Ishikawa (cell line): ENCODE measurements at regions not wholly inside any gene's neighbourhood (a gene's known extent, or its start where the extent isn't known, plus 50 kb on each side); places are given as distances from the start of the nearest gene placed in this dataset.

Source experiments
- EGR1 ChIP-seq: IDR thresholded peaks from 2 replicates; pipeline ENCODE4 v1.6.1; 2012
- FOXM1 ChIP-seq: IDR thresholded peaks from 2 replicates; pipeline ENCODE4 v1.6.1; 2012; ENCODE audit warnings: low read depth, borderline replicate concordance
- RAD21 ChIP-seq: IDR thresholded peaks from 2 replicates; pipeline ENCODE4 v1.6.1; 2012; ENCODE audit warnings: low read depth
- TCF12 ChIP-seq: IDR thresholded peaks from 2 replicates; pipeline ENCODE4 v1.6.1; 2012; ENCODE audit warnings: low read depth
- YY1 ChIP-seq: IDR thresholded peaks from 2 replicates; pipeline ENCODE4 v1.6.1; 2012; ENCODE audit warnings: low read depth
- TF ChIP-seq, protein P1 (sequence below): IDR thresholded peaks from 2 replicates; pipeline ENCODE4 v1.6.1; 2012; ENCODE audit warnings: low read depth, mild to moderate bottlenecking
- TF ChIP-seq, protein P2 (sequence below): IDR thresholded peaks from 2 replicates; pipeline ENCODE4 v1.6.1; 2012

DNA sequence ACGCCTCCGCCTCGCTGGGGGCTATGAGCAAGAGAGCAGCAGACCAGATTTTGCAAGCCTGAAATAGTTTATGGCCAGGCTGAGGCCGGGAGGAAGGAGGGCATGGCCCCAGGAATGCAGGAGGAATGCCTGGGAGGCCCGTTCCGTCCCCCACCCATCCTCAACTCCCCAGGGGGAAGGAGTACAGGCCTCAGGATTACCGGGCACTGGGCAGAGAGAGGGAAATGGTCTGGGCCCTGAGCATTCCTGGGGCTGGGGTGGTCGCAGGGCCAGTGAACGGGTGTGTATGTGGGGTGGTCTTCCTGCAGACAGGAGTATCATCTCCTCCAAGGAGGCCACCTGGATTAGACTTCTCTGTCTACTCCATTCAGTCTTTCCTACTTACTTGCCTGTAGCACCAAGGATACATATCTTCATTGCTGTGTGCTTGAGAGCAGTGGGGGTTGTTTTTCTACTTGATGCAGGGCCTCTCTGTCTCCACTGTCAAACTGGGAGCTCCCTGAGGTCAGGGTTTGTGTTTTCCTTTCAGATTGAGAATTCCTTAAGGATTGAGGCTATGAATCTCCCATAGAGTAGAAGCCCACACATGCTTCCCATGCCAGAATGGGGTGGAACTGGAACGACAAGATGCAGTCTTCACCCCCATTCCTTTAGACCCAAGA lies 81.3 kb downstream of the VEGFA start:
- TF ChIP-seq, protein P1, sequence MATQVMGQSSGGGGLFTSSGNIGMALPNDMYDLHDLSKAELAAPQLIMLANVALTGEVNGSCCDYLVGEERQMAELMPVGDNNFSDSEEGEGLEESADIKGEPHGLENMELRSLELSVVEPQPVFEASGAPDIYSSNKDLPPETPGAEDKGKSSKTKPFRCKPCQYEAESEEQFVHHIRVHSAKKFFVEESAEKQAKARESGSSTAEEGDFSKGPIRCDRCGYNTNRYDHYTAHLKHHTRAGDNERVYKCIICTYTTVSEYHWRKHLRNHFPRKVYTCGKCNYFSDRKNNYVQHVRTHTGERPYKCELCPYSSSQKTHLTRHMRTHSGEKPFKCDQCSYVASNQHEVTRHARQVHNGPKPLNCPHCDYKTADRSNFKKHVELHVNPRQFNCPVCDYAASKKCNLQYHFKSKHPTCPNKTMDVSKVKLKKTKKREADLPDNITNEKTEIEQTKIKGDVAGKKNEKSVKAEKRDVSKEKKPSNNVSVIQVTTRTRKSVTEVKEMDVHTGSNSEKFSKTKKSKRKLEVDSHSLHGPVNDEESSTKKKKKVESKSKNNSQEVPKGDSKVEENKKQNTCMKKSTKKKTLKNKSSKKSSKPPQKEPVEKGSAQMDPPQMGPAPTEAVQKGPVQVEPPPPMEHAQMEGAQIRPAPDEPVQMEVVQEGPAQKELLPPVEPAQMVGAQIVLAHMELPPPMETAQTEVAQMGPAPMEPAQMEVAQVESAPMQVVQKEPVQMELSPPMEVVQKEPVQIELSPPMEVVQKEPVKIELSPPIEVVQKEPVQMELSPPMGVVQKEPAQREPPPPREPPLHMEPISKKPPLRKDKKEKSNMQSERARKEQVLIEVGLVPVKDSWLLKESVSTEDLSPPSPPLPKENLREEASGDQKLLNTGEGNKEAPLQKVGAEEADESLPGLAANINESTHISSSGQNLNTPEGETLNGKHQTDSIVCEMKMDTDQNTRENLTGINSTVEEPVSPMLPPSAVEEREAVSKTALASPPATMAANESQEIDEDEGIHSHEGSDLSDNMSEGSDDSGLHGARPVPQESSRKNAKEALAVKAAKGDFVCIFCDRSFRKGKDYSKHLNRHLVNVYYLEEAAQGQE, result no peak
- TF ChIP-seq, protein P2, sequence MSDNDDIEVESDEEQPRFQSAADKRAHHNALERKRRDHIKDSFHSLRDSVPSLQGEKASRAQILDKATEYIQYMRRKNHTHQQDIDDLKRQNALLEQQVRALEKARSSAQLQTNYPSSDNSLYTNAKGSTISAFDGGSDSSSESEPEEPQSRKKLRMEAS, result no peak
- TF ChIP-seq RAD21 (no peak), TCF12 (no peak), FOXM1 (no peak), EGR1 (no peak), YY1 (no peak)
